Body of pancreas (tissue), 4 donors: ENCODE measurements at regions not wholly inside any gene's neighbourhood (a gene's known extent, or its start where the extent isn't known, plus 50 kb on each side); places are given as distances from the start of the nearest gene placed in this dataset.

ENCODE experiments used
- CTCF ChIP-seq, 7 experiments: fragments of 450-650 bp in 4 of 7; fragments of 200-600 bp in 3 of 7; sonication (generic) in 3 of 7; IDR thresholded peaks; one replicate each; pipeline ENCODE4 v1.5.1; 2016 to 2019; ENCODE audit warnings: antibody characterized with exemption in 7 of 7
- POLR2A ChIP-seq, 3 donors: fragments of 450-650 bp; IDR thresholded peaks; one replicate each; pipeline ENCODE4 v1.6.1; 2016; ENCODE audit warnings: antibody characterized with exemption in 3 of 3, mild to moderate bottlenecking in 2 of 3

- TF ChIP-seq CTCF (IDR thresholded peaks at IDR 0.05) = no peak
- no peak for TF ChIP-seq POLR2A (IDR thresholded peaks at IDR 0.05)
Measured at GRCh38 chr6:163904186-163904585, 489.7 kb downstream of the QKI start.
